ENCODE measurements at regions not wholly inside any gene's neighbourhood (a gene's known extent, or its start where the extent isn't known, plus 50 kb on each side); places are given as distances from the start of the nearest gene placed in this dataset.
"Not testable (repeated sequence)": the region's sequence is repeated elsewhere in the genome, so short reads cannot be mapped to it uniquely, and the experiment has no call there.

- Mint-ChIP-seq H3K4me1 (peaks cover 17% of the 10 kb centered on the region), H3K4me3 (no peak overlapping the region), H3K27ac (no peak overlapping the region), H3K36me3 (no peaks in the 10 kb centered on the region; the same call in 1 of the 2 replicates), H3K9me3 (peaks cover 13% of the 10 kb centered on the region), H3K27me3 (ENCODE audit: low read depth) (no peaks in the 10 kb centered on the region; the same call in 1 of the 2 replicates)
- no peak for ATAC-seq
- ChIA-PET POLR2A (no interaction called here), CTCF (interaction anchor here (0.6 to 1.2 kb wide), 3 partner anchors 32 to 288 kb away, joined by 3 to 4 read pairs (median 3); no protein-coding TSS in a partner anchor)
- TF ChIP-seq NFATC4 (CRISPR knock-in tag; IDR thresholded peaks at IDR 0.05) (no peak), MAX (CRISPR knock-in tag; IDR thresholded peaks at IDR 0.05) (no peak), ZNF317 (CRISPR knock-in tag; IDR thresholded peaks at IDR 0.05; ENCODE audit: borderline replicate concordance, low read depth) (no peak), IRF1 (CRISPR knock-in tag; IDR thresholded peaks at IDR 0.05) (no peak), ZMAT4 (CRISPR knock-in tag; IDR thresholded peaks at IDR 0.05) (no peak), ZNF396 (CRISPR knock-in tag; IDR thresholded peaks at IDR 0.05; ENCODE audit: borderline replicate concordance) (no peak)
- no peak for DNase-seq (ENCODE audit: low spot score)
Observed at GRCh38 chr11:112620621-112621394, 340.4 kb upstream of the NCAM1 start.

GRCh38 chr11:112623057-112623456 lies 338.2 kb upstream of the NCAM1 start:
- no peak overlapping the region for H3K27ac Mint-ChIP-seq
- no peak for DNase-seq (ENCODE audit: low spot score)
- ATAC-seq, result no peak
- TF ChIP-seq ARID4B (CRISPR knock-in tag; IDR thresholded peaks at IDR 0.05; ENCODE audit: borderline replicate concordance), result no peak
- ChIA-PET POLR2A (no interaction called here), CTCF (no interaction called here)
- no peak overlapping the region for H3K4me3 Mint-ChIP-seq
- H3K27me3 Mint-ChIP-seq (ENCODE audit: low read depth), result no peaks in the 10 kb centered on the region; the same call in 1 of the 2 replicates
- no peaks in the 10 kb centered on the region; the same call in 1 of the 2 replicates for H3K36me3 Mint-ChIP-seq
- peaks cover 17% of the 10 kb centered on the region for H3K9me3 Mint-ChIP-seq
- H3K4me1 Mint-ChIP-seq, result peaks cover 19% of the 10 kb centered on the region

GRCh38 chr11:112624431-112624830 lies 336.8 kb upstream of the NCAM1 start:
- DNase-seq (ENCODE audit: low spot score), result no peak
- POLR2A ChIA-PET, result no interaction called here
- peaks cover 8% of the 10 kb centered on the region for H3K4me1 Mint-ChIP-seq
- TF ChIP-seq MXD4 (CRISPR knock-in tag; IDR thresholded peaks at IDR 0.05; ENCODE audit: borderline replicate concordance), result no peak
- no peak for TF ChIP-seq NR3C1 (CRISPR knock-in tag; conservative IDR thresholded peaks at IDR 0.05; ENCODE audit: low read depth)
- TF ChIP-seq ESRRA (CRISPR knock-in tag; IDR thresholded peaks at IDR 0.05; ENCODE audit: borderline replicate concordance), result no peak
- TF ChIP-seq CREM (CRISPR knock-in tag; IDR thresholded peaks at IDR 0.05), result no peak
- TF ChIP-seq MAX (CRISPR knock-in tag; IDR thresholded peaks at IDR 0.05), result no peak
- TF ChIP-seq SMAD3 (CRISPR knock-in tag; IDR thresholded peaks at IDR 0.05; ENCODE audit: borderline replicate concordance), result no peak
- TF ChIP-seq CBFB (CRISPR knock-in tag; IDR thresholded peaks at IDR 0.05; ENCODE audit: low read depth), result no peak
- TF ChIP-seq E2F4 (CRISPR knock-in tag; IDR thresholded peaks at IDR 0.05; ENCODE audit: borderline replicate concordance, low read depth), result no peak
- TF ChIP-seq E2F1 (CRISPR knock-in tag; IDR thresholded peaks at IDR 0.05), result no peak
- TF ChIP-seq ZNF219 (CRISPR knock-in tag; IDR thresholded peaks at IDR 0.05; ENCODE audit: borderline replicate concordance), result no peak
- no peak for TF ChIP-seq ZNF396 (CRISPR knock-in tag; IDR thresholded peaks at IDR 0.05; ENCODE audit: borderline replicate concordance)
- TF ChIP-seq JAZF1 (CRISPR knock-in tag; IDR thresholded peaks at IDR 0.05), result no peak
- H3K27me3 Mint-ChIP-seq (ENCODE audit: low read depth), result peaks cover 3% of the 10 kb centered on the region; the same call in 1 of the 2 replicates
- no peak overlapping the region for H3K4me3 Mint-ChIP-seq
- CTCF ChIA-PET, result no interaction called here
- no peaks in the 10 kb centered on the region; the same call in 1 of the 2 replicates for H3K36me3 Mint-ChIP-seq
- H3K9me3 Mint-ChIP-seq, result peaks cover 17% of the 10 kb centered on the region
- ATAC-seq, result no peak
- no peak overlapping the region for H3K27ac Mint-ChIP-seq

GRCh38 chr11:112624971-112625370 lies 336.2 kb upstream of the NCAM1 start:
- H3K36me3 Mint-ChIP-seq, H3K4me1 Mint-ChIP-seq, CTCF ChIA-PET: not testable (repeated sequence)

More at GRCh38 chr11:112624971-112625370, 336.2 kb upstream of the NCAM1 start:
- ATAC-seq; POLR2A ChIA-PET; H3K27me3 Mint-ChIP-seq (ENCODE audit: low read depth); H3K27ac Mint-ChIP-seq; DNase-seq (ENCODE audit: low spot score); H3K4me3 Mint-ChIP-seq: not testable (repeated sequence)
- H3K9me3 Mint-ChIP-seq, result peaks cover 17% of the 10 kb centered on the region

Data from WTC11 (cell line).